Retinal pigment epithelial cell (primary cell): ENCODE measurements at regions not wholly inside any gene's neighbourhood (a gene's known extent, or its start where the extent isn't known, plus 50 kb on each side); places are given as distances from the start of the nearest gene placed in this dataset.

Experiments used
- DNase-seq: peaks from one replicate; pipeline ENCODE4 v3.0.0-alpha.2; 2010; ENCODE audit warnings: low read depth
- H3K4me3 ChIP-seq: 2 replicates; pipeline ENCODE4 v1.5.1; 2011; ENCODE audit warnings: mild to moderate bottlenecking, low read length, control low read depth, moderate library complexity
- TF ChIP-seq, protein P1 (sequence below): conservative IDR thresholded peaks from 2 replicates; pipeline ENCODE4 v1.5.1; 2011; ENCODE audit warnings: low read depth, low read length, control low read depth, inconsistent platforms

DNA sequence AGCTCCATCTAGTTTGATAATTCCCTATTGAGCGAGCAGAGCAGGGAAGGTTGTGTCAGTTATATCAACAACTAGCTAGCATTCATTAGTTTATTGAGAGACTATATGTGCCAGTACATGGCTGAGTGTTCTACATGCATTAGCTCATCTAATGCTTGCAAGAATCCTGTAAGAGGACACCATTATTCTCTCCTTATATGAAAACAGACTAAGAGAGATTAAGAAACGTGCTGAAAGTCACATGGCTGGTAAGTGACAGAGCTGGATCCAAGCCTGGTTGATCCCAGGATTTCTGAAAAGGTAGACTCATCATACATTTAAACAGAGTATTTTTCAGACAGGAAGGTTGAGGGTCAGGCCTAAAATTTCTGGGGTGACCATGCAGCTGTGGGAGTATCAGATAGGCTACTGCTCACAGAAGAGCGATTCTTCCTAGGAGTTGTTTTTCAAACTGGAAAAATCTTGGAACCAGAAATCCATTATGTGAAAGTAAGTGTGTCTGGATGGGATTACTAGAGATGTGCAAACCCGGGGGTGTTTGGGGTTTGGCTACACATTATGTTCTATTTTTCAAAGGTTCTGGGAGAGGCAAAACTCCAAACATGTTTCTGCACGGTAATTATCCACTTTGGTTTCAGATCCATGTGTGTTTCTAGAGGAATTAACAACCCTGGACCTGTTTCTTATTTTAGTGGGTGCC is 213.3 kb downstream of the FAM76B start:
- TF ChIP-seq, protein P1, sequence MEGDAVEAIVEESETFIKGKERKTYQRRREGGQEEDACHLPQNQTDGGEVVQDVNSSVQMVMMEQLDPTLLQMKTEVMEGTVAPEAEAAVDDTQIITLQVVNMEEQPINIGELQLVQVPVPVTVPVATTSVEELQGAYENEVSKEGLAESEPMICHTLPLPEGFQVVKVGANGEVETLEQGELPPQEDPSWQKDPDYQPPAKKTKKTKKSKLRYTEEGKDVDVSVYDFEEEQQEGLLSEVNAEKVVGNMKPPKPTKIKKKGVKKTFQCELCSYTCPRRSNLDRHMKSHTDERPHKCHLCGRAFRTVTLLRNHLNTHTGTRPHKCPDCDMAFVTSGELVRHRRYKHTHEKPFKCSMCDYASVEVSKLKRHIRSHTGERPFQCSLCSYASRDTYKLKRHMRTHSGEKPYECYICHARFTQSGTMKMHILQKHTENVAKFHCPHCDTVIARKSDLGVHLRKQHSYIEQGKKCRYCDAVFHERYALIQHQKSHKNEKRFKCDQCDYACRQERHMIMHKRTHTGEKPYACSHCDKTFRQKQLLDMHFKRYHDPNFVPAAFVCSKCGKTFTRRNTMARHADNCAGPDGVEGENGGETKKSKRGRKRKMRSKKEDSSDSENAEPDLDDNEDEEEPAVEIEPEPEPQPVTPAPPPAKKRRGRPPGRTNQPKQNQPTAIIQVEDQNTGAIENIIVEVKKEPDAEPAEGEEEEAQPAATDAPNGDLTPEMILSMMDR = no peak
- H3K4me3 ChIP-seq = no peak overlapping the region
- no peak for DNase-seq

DNA sequence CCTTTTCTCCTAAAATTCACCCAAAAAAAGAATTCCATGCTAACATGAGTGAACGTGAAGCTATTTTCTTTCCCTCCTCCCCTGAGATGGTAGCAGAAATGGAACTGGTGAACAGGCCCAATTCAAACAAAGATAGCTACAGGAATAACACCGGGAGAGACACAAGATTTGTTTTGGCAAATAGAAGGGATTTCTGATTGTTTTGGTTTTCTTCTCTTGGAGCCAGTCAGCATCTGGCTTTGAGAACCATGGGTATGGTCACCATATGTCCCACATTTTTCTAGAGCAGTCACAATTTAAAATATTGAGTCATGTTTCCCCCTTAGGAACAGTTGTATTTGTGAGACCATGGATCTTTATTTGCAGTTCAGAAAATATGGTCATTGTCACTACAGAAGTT is 214.1 kb downstream of the FAM76B start:
- TF ChIP-seq, protein P1 = no peak
- DNase-seq = no peak
- no peak overlapping the region for H3K4me3 ChIP-seq

GRCh38 chr11:95571718-95572260 is 217.8 kb downstream of the FAM76B start:
- H3K4me3 ChIP-seq = no peak overlapping the region
- TF ChIP-seq, protein P1 = no peak
- no peak for DNase-seq

GRCh38 chr11:95570845-95571244 is 218.7 kb downstream of the FAM76B start:
- H3K4me3 ChIP-seq = no peak overlapping the region
- no peak for DNase-seq
- TF ChIP-seq, protein P1 = no peak

GRCh38 chr11:95569207-95569606 is 220.4 kb downstream of the FAM76B start:
- TF ChIP-seq, protein P1 = no peak
- DNase-seq = no peak

DNA sequence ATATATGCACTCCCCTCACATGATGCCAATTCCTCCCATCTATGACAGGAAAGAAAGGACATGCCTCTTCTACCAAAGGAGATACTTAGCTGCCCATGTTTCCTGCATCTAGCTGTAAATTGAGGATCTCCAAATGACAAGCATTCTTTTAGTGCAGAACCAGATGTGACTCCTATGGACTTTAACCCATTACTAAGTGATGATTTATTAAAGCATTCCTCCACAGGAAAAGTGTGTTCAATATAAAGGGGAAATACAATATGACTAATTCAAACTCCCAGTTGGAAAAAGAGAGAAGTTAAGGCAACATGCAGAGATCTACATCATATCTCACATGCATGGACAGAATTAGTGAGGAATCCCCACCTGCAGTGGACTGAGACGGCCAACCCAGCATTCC is 221.3 kb downstream of the FAM76B start:
- DNase-seq = no peak
- H3K4me3 ChIP-seq = no peak overlapping the region
- TF ChIP-seq, protein P1 = no peak

More at GRCh38 chr11:95569207-95569606, 220.4 kb downstream of the FAM76B start:
- no peak overlapping the region for H3K4me3 ChIP-seq

DNA sequence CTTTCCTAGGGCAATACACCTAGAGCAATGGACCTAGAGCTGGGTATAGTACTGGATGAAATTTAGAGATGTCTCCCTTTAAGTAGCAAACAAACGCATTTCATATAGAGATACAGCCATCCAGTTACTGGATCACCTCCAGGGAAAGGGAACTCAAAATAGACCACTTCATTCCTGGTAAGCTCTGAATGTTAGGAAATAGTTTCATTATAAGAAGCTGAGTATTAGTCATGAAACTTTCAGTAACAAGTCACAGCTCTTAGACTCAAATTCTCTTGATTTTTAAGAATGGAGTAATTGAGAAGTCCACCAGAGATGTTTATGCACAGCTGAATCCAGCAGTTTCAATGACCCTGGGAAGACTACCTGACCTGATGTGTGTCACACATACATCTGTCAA is 221.9 kb downstream of the FAM76B start:
- TF ChIP-seq, protein P1 = no peak
- no peak overlapping the region for H3K4me3 ChIP-seq
- peak; percentile 69 for DNase-seq
